ENCODE measurements at regions not wholly inside any gene's neighbourhood (a gene's known extent, or its start where the extent isn't known, plus 50 kb on each side); places are given as distances from the start of the nearest gene placed in this dataset.
"Not testable (repeated sequence)": the region's sequence is repeated elsewhere in the genome, so short reads cannot be mapped to it uniquely, and the experiment has no call there.

DNA sequence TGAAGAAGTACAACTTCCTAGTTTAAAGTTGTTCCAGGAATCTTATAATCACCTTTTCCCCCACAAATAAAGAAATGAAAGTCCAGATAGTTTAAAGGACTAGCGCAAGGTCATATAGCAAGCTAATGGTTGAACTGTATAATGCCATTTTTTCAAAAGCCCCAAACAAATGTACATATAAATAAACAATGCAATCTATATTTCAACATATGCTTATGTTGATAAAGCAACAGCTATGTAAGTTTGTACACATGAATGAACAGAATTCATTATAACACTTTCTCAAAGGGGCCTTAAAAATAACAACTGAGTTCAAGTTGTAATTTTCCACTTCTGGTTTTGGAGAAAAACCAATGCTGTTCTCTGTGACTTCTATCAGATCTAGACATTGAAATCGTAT lies 1628.6 kb downstream of the CDH8 start:
- no peak for TF ChIP-seq CTCF (IDR thresholded peaks at IDR 0.05)
- H3K9me3 Mint-ChIP-seq (ENCODE audit: unreplicated experiment), result no peaks in the 10 kb centered on the region
- no peak overlapping the region for H3K27ac Mint-ChIP-seq (ENCODE audit: unreplicated experiment)

GRCh38 chr16:60407034-60407433 lies 1629.2 kb downstream of the CDH8 start:
- no peaks in the 10 kb centered on the region for H3K9me3 Mint-ChIP-seq (ENCODE audit: unreplicated experiment)
- DNase-seq (ENCODE audit: extremely low spot score, unreplicated experiment), result no peak
- peaks cover 3% of the 10 kb centered on the region for H3K4me1 Mint-ChIP-seq (ENCODE audit: unreplicated experiment)
- no peaks in the 10 kb centered on the region for H3K36me3 Mint-ChIP-seq (ENCODE audit: unreplicated experiment)
- no peak overlapping the region for H3K27ac Mint-ChIP-seq (ENCODE audit: unreplicated experiment)
- peaks cover 2% of the 10 kb centered on the region for H3K27me3 Mint-ChIP-seq (ENCODE audit: unreplicated experiment)
- H3K4me3 Mint-ChIP-seq (ENCODE audit: unreplicated experiment), result no peak overlapping the region
- no peak for TF ChIP-seq CTCF (IDR thresholded peaks at IDR 0.05)

More for the DNA sequence above, 1628.6 kb downstream of the CDH8 start:
- Mint-ChIP-seq H3K27me3 (ENCODE audit: unreplicated experiment) (peaks cover 2% of the 10 kb centered on the region), H3K36me3 (ENCODE audit: unreplicated experiment) (no peaks in the 10 kb centered on the region), H3K4me3 (ENCODE audit: unreplicated experiment) (no peak overlapping the region), H3K4me1 (ENCODE audit: unreplicated experiment) (peaks cover 3% of the 10 kb centered on the region)
- no peak for DNase-seq (ENCODE audit: extremely low spot score, unreplicated experiment)

- no peak overlapping the region for H3K27ac Mint-ChIP-seq (ENCODE audit: unreplicated experiment)
- no peaks in the 10 kb centered on the region for H3K36me3 Mint-ChIP-seq (ENCODE audit: unreplicated experiment)
- H3K9me3 Mint-ChIP-seq (ENCODE audit: unreplicated experiment), result no peaks in the 10 kb centered on the region
- H3K4me3 Mint-ChIP-seq (ENCODE audit: unreplicated experiment), result no peak overlapping the region
- no peak for TF ChIP-seq CTCF (IDR thresholded peaks at IDR 0.05)
- DNase-seq (ENCODE audit: extremely low spot score, unreplicated experiment), result no peak
- H3K4me1 Mint-ChIP-seq (ENCODE audit: unreplicated experiment), result peaks cover 3% of the 10 kb centered on the region
- peaks cover 2% of the 10 kb centered on the region for H3K27me3 Mint-ChIP-seq (ENCODE audit: unreplicated experiment)
These were observed 1631.0 kb downstream of the CDH8 start for GRCh38 chr16:60405286-60405685.

DNA sequence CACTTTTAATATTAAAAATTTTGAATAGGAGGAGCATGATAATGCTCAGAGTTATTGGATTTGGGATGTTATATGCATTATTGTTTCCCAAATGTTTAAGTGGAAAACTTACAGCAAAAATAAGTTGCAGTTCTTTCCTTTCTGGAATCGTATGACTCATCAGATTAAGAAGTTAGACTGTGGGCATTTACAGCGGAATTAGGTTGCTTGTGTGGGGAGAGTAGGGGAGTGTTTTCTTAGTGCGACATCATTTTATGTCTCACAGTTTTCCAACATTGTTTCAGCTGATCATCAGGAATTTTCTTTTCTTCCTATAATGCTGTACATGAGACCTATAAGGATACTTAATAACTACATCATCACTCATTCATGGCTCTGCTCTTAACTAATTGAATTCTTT lies 1631.8 kb downstream of the CDH8 start:
- H3K27me3 Mint-ChIP-seq (ENCODE audit: unreplicated experiment), result peaks cover 2% of the 10 kb centered on the region
- no peak overlapping the region for H3K27ac Mint-ChIP-seq (ENCODE audit: unreplicated experiment)
- H3K9me3 Mint-ChIP-seq (ENCODE audit: unreplicated experiment), result no peaks in the 10 kb centered on the region
- no peak for DNase-seq (ENCODE audit: extremely low spot score, unreplicated experiment)
- TF ChIP-seq CTCF (IDR thresholded peaks at IDR 0.05), result no peak
- H3K4me1 Mint-ChIP-seq (ENCODE audit: unreplicated experiment), result peaks cover 3% of the 10 kb centered on the region
- no peaks in the 10 kb centered on the region for H3K36me3 Mint-ChIP-seq (ENCODE audit: unreplicated experiment)
- H3K4me3 Mint-ChIP-seq (ENCODE audit: unreplicated experiment), result no peak overlapping the region

DNA sequence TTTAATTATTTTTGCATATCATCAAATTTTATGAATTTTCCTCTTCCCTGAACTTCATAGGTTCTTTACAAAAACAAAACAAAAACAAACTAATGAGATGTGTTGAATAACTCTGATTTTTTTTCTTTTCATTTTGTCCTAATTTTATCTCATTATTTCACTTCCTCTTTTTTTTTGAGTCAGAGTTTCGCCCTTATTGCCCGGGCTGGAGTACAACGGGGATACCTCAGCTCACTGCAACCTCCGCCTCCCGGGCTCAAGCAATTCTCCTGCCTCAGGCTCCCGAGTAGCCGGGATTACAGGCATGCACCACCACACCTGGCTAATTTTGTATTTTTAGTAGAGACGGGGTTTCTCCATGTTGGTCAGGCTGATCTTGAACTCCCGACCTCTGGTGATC lies 1633.3 kb downstream of the CDH8 start:
- not testable (repeated sequence) for DNase-seq (ENCODE audit: extremely low spot score, unreplicated experiment); H3K27me3 Mint-ChIP-seq (ENCODE audit: unreplicated experiment); H3K9me3 Mint-ChIP-seq (ENCODE audit: unreplicated experiment); H3K4me3 Mint-ChIP-seq (ENCODE audit: unreplicated experiment); H3K4me1 Mint-ChIP-seq (ENCODE audit: unreplicated experiment); H3K27ac Mint-ChIP-seq (ENCODE audit: unreplicated experiment); H3K36me3 Mint-ChIP-seq (ENCODE audit: unreplicated experiment)

GRCh38 chr16:60392380-60392779 lies 1643.9 kb downstream of the CDH8 start:
- H3K4me1 Mint-ChIP-seq (ENCODE audit: unreplicated experiment), result no peaks in the 10 kb centered on the region
- TF ChIP-seq CTCF (IDR thresholded peaks at IDR 0.05), result no peak

More at GRCh38 chr16:60392380-60392779, 1643.9 kb downstream of the CDH8 start:
- DNase-seq (ENCODE audit: extremely low spot score, unreplicated experiment), result no peak
- no peak overlapping the region for H3K4me3 Mint-ChIP-seq (ENCODE audit: unreplicated experiment)
- H3K9me3 Mint-ChIP-seq (ENCODE audit: unreplicated experiment), result no peaks in the 10 kb centered on the region
- H3K36me3 Mint-ChIP-seq (ENCODE audit: unreplicated experiment), result no peaks in the 10 kb centered on the region
- no peaks in the 10 kb centered on the region for H3K27me3 Mint-ChIP-seq (ENCODE audit: unreplicated experiment)
- H3K27ac Mint-ChIP-seq (ENCODE audit: unreplicated experiment), result no peak overlapping the region
